GM10248 (cell line): ENCODE measurements at regions not wholly inside any gene's neighbourhood (a gene's known extent, or its start where the extent isn't known, plus 50 kb on each side); places are given as distances from the start of the nearest gene placed in this dataset.

ENCODE experiments used
- CTCF ChIA-PET: fragments of 300-600 bp; sonication (Branson Sonifier 250); formaldehyde crosslinking; extraction: SDS; loops from one replicate; lab custom pipeline; 2021; ENCODE audit warnings: antibody characterized with exemption; lab: Yijun Ruan, JAX
- POLR2A ChIA-PET: fragments of 350-650 bp; sonication (Branson Sonifier 250); formaldehyde crosslinking; extraction: SDS; loops from one replicate; lab custom pipeline; 2020; ENCODE audit warnings: antibody characterized with exemption; lab: Yijun Ruan, JAX
- DNase-seq: peaks from one replicate; pipeline ENCODE4 v3.0.0; 2012; ENCODE audit errors: extremely low spot score
- CTCF ChIP-seq: IDR thresholded peaks from 2 replicates; pipeline ENCODE4 v1.5.1; 2012; ENCODE audit warnings: mild to moderate bottlenecking, low read depth; ENCODE audit errors: extremely low read depth, missing control alignments, control extremely low read depth

- CTCF ChIA-PET, result interaction anchor here (0.6 to 3.2 kb wide), 28 partner anchors 9 to 830 kb away, joined by 3 to 19 read pairs (median 4); no protein-coding TSS in a partner anchor
- POLR2A ChIA-PET, result no interaction called here
- TF ChIP-seq CTCF, result peak; percentile 81
- DNase-seq, result peak; percentile 53
These were observed 74.2 kb upstream of the POU1F1 start for GRCh38 chr3:87350367-87351199.

GRCh38 chr3:87349833-87350232 is 73.4 kb upstream of the POU1F1 start:
- no peak for DNase-seq
- ChIA-PET CTCF (interaction anchor here (1.5 to 3.2 kb wide), 6 partner anchors 16 to 655 kb away, joined by 3 to 19 read pairs (median 10); no protein-coding TSS in a partner anchor), POLR2A (no interaction called here)
- no peak for TF ChIP-seq CTCF

- no peak for TF ChIP-seq CTCF
- POLR2A ChIA-PET, result no interaction called here
- DNase-seq, result no peak
- CTCF ChIA-PET, result interaction anchor here (0.9 kb wide), 1 partner anchor 14 kb away, joined by 3 read pairs; no protein-coding TSS in a partner anchor
These were observed 60.4 kb upstream of the POU1F1 start for GRCh38 chr3:87336761-87337160.

- no peak for DNase-seq
- ChIA-PET POLR2A (no interaction called here), CTCF (interaction anchor here (1.2 to 3.0 kb wide), 3 partner anchors 11 to 15 kb away, joined by 3 to 13 read pairs (median 4); no protein-coding TSS in a partner anchor)
- no peak for TF ChIP-seq CTCF
These were observed 59.5 kb upstream of the POU1F1 start for GRCh38 chr3:87335931-87336330.

GRCh38 chr3:87333393-87333892 is 57.1 kb upstream of the POU1F1 start:
- no peak for DNase-seq
- CTCF ChIA-PET, result interaction anchor here (0.7 to 3.0 kb wide), 3 partner anchors 10 to 17 kb away, joined by 3 to 13 read pairs (median 3); no protein-coding TSS in a partner anchor
- TF ChIP-seq CTCF, result no peak
- POLR2A ChIA-PET, result no interaction called here

- TF ChIP-seq CTCF, result no peak
- DNase-seq, result no peak
- ChIA-PET CTCF (interaction anchor here (0.7 to 3.0 kb wide), 2 partner anchors 9 to 18 kb away, joined by 3 to 13 read pairs; no protein-coding TSS in a partner anchor), POLR2A (no interaction called here)
These were observed 56.4 kb upstream of the POU1F1 start for GRCh38 chr3:87332789-87333188.
